HCT116 (cell line): ENCODE measurements at regions not wholly inside any gene's neighbourhood (a gene's known extent, or its start where the extent isn't known, plus 50 kb on each side); places are given as distances from the start of the nearest gene placed in this dataset.

ENCODE experiments used
- ATAC-seq: fragments of 200-7000 bp; cut with Tn5 transposase; 2 replicates; pipeline ENCODE4 v1.9.1; 2020; ENCODE audit warnings: mild to moderate bottlenecking, moderate library complexity
- BruUV-seq: library from RNA; stranded (reverse); fragments of 400-500 nt; replicated peaks from 2 replicates; lab custom pipeline; 2021; lab: Mats Ljungman, UMichigan
- CTCF ChIA-PET: fragments of 300-600 bp; sonication (Branson Sonifier 250); formaldehyde crosslinking; loops from one replicate; lab custom pipeline; 2021; ENCODE audit warnings: antibody characterized with exemption; lab: Charles Lee
- POLR2A ChIA-PET: fragments of 300-600, 350-600 bp; sonication (Branson Sonifier 250); formaldehyde crosslinking; loops from one replicate; lab custom pipeline; 2021; ENCODE audit warnings: antibody characterized with exemption; lab: Charles Lee
- RAD21 ChIA-PET, 2 experiments: fragments of 300-600 bp; sonication (Branson Sonifier 250); formaldehyde crosslinking; loops; one replicate each; lab custom pipeline; 2023; ENCODE audit warnings: low total read pairs in 2 of 2; ENCODE audit not compliant: uncharacterized antibody in 2 of 2, unreplicated experiment in 2 of 2, low non-redundant PET in 1 of 2; lab: Charles Lee
- DNase-seq: peaks from one replicate; pipeline ENCODE4 v3.0.0-alpha.2; 2010; ENCODE audit warnings: low read depth, low spot score
- H2AFZ ChIP-seq: fragments of 200-600 bp; shearing (Covaris generic), sonication (generic); 2 replicates; pipeline ENCODE4 v1.6.1; 2017; ENCODE audit warnings: low read depth, mixed run types, mixed read lengths, antibody characterized with exemption, low read length; ENCODE audit not compliant: poor library complexity, severe bottlenecking
- H3K27ac ChIP-seq: 2 replicates; pipeline ENCODE4 v1.5.1; 2012; ENCODE audit warnings: low read depth, low read length
- H3K27me3 ChIP-seq: fragments of 200-600 bp; sonication (generic); 2 replicates; pipeline ENCODE4 v1.6.1; 2016; ENCODE audit warnings: mixed run types, low read length, mixed read lengths; ENCODE audit not compliant: insufficient read depth
- H3K36me3 ChIP-seq, 2 experiments: fragments of 200-500 bp in 1 of 2; fragments of 200-600 bp in 1 of 2; sonication (Bioruptor generic) in 1 of 2; sonication (generic) in 1 of 2; 2 replicates each; pipeline versions ENCODE4 v1.5.1 to v1.6.1; 2014 to 2016; ENCODE audit warnings: low read length in 2 of 2, inconsistent platforms in 1 of 2, mixed read lengths in 1 of 2, mixed run types in 1 of 2; ENCODE audit not compliant: insufficient read depth in 2 of 2, control insufficient read depth in 1 of 2
- H3K4me1 ChIP-seq, 2 experiments: fragments of 200-600 bp in 1 of 2; sonication (generic) in 1 of 2; 2 replicates each; pipeline versions ENCODE4 v1.5.1 to v1.6.1; 2012 to 2017; ENCODE audit warnings: low read length in 2 of 2, inconsistent platforms in 1 of 2, mild to moderate bottlenecking in 1 of 2, mixed read lengths in 1 of 2, mixed run types in 1 of 2, moderate library complexity in 1 of 2; ENCODE audit not compliant: insufficient read depth in 2 of 2, control insufficient read depth in 1 of 2
- H3K4me2 ChIP-seq: fragments of 200-600 bp; sonication (generic); 2 replicates; pipeline ENCODE4 v1.6.1; 2017; ENCODE audit warnings: mixed run types, low read length, mixed read lengths
- H3K4me3 ChIP-seq, 2 experiments: fragments of 200-600 bp in 1 of 2; sonication (generic) in 1 of 2; replicated peaks in 1 of 2; 2 replicates each; pipeline ENCODE4 v1.5.1; 2011 to 2016; ENCODE audit warnings: low read length in 2 of 2, control low read depth in 1 of 2, low read depth in 1 of 2, mild to moderate bottlenecking in 1 of 2, mixed read lengths in 1 of 2, mixed run types in 1 of 2
- H3K79me2 ChIP-seq: fragments of 200-600 bp; sonication (generic); 2 replicates; pipeline ENCODE4 v1.6.1; 2017; ENCODE audit warnings: mild to moderate bottlenecking, mixed run types, low read length, moderate library complexity, mixed read lengths; ENCODE audit not compliant: insufficient read depth
- H3K9ac ChIP-seq: fragments of 200-600 bp; sonication (generic); 2 replicates; pipeline ENCODE4 v1.6.1; 2016; ENCODE audit warnings: low read length, mixed read lengths
- H3K9me2 ChIP-seq: fragments of 200-600 bp; sonication (generic), shearing (Covaris generic); 2 replicates; pipeline ENCODE4 v1.6.1; 2017; ENCODE audit warnings: mixed run types, mild to moderate bottlenecking, moderate library complexity; ENCODE audit not compliant: insufficient read depth
- H3K9me3 ChIP-seq, 2 experiments: fragments of 200-500 bp in 1 of 2; fragments of 200-600 bp in 1 of 2; sonication (Bioruptor generic) in 1 of 2; sonication (generic) in 1 of 2; 2 replicates each; pipeline ENCODE4 v1.6.1; 2014 to 2017; ENCODE audit warnings: low read length in 2 of 2, mixed read lengths in 2 of 2, inconsistent platforms in 1 of 2, low read depth in 1 of 2, mild to moderate bottlenecking in 1 of 2, mixed run types in 1 of 2, moderate library complexity in 1 of 2; ENCODE audit not compliant: control insufficient read depth in 1 of 2, insufficient read depth in 1 of 2
- H4K20me1 ChIP-seq: fragments of 200-600 bp; sonication (generic), shearing (Covaris generic); 2 replicates; pipeline ENCODE4 v1.6.1; 2017; ENCODE audit warnings: mixed run types, mild to moderate bottlenecking, moderate library complexity; ENCODE audit not compliant: insufficient read depth
- CBX3 ChIP-seq: IDR thresholded peaks from 2 replicates; pipeline ENCODE4 v1.6.1; 2012; ENCODE audit warnings: low read depth
- CEBPB ChIP-seq: IDR thresholded peaks from 2 replicates; pipeline ENCODE4 v1.6.1; 2012; ENCODE audit warnings: low read depth
- EGR1 ChIP-seq: IDR thresholded peaks from 2 replicates; pipeline ENCODE4 v1.6.1; 2012; ENCODE audit warnings: low read depth
- ELF1 ChIP-seq: IDR thresholded peaks from 2 replicates; pipeline ENCODE4 v1.6.1; 2012; ENCODE audit warnings: low read depth, borderline replicate concordance
- EZH2 ChIP-seq: fragments of 200-600 bp; sonication (generic); IDR thresholded peaks from 2 replicates; pipeline ENCODE4 v1.6.1; 2017; ENCODE audit warnings: antibody characterized with exemption, mixed run types
- EZH2phosphoT487 ChIP-seq: fragments of 200-600 bp; IDR thresholded peaks from 2 replicates; pipeline ENCODE4 v1.6.1; 2018; ENCODE audit warnings: antibody characterized with exemption, borderline replicate concordance
- POLR2A ChIP-seq: IDR thresholded peaks from 2 replicates; pipeline ENCODE4 v1.7.0; 2011; ENCODE audit warnings: borderline replicate concordance; ENCODE audit not compliant: insufficient read depth, insufficient read length; ENCODE audit errors: extremely low read depth
- POLR2AphosphoS5 ChIP-seq: IDR thresholded peaks from 2 replicates; pipeline ENCODE4 v1.6.1; 2011; ENCODE audit warnings: mild to moderate bottlenecking, low read depth, low read length, moderate library complexity
- SIN3A ChIP-seq: IDR thresholded peaks from 2 replicates; pipeline ENCODE4 v1.6.1; 2012; ENCODE audit warnings: low read depth
- ZFX ChIP-seq: fragments of 450-650 bp; IDR thresholded peaks from 2 replicates; pipeline ENCODE4 v1.6.1; 2017
- ZNF274 ChIP-seq: fragments of 200-500 bp; sonication (Bioruptor generic); IDR thresholded peaks from 2 replicates; pipeline ENCODE4 v1.6.1; 2014; ENCODE audit warnings: mild to moderate bottlenecking, low read depth, low read length, inconsistent platforms
- intact Hi-C: fragments of 100-400 bp; cut with micrococcal nuclease; formaldehyde crosslinking; loops from 2 replicates; pipeline ENCODE4 v1.10.0; 2022
- TF ChIP-seq, protein P1 (sequence below): IDR thresholded peaks from 2 replicates; pipeline ENCODE4 v1.6.1; 2011; ENCODE audit warnings: mild to moderate bottlenecking, low read length, moderate library complexity; ENCODE audit not compliant: insufficient replicate concordance; ENCODE audit errors: extremely low read depth
- TF ChIP-seq, protein P2 (sequence below): IDR thresholded peaks from 2 replicates; pipeline ENCODE4 v1.6.1; 2012; ENCODE audit warnings: low read depth
- TF ChIP-seq, protein P3 (sequence below): IDR thresholded peaks from 2 replicates; pipeline ENCODE4 v1.6.1; 2012

DNA sequence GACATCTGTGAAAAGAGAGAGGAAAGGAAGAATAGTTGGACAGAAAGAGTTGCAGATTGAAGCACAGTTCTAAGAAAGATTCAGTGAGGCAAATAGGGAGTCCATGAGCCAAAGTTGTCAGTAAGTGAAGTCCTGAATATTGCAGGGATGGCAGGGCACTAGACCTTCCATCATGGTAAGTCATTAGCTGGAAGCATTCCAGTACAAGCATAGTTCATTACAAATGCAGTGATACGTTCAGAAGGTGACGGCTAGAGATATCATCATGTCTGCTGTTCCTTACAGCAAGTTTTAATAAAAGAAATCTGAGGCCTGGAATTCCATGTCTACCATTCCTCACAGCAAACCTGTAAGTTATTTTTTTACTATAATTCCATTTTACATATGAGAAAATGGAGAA lies 720.1 kb downstream of the GBE1 start (continued):
- TF ChIP-seq, protein P1, sequence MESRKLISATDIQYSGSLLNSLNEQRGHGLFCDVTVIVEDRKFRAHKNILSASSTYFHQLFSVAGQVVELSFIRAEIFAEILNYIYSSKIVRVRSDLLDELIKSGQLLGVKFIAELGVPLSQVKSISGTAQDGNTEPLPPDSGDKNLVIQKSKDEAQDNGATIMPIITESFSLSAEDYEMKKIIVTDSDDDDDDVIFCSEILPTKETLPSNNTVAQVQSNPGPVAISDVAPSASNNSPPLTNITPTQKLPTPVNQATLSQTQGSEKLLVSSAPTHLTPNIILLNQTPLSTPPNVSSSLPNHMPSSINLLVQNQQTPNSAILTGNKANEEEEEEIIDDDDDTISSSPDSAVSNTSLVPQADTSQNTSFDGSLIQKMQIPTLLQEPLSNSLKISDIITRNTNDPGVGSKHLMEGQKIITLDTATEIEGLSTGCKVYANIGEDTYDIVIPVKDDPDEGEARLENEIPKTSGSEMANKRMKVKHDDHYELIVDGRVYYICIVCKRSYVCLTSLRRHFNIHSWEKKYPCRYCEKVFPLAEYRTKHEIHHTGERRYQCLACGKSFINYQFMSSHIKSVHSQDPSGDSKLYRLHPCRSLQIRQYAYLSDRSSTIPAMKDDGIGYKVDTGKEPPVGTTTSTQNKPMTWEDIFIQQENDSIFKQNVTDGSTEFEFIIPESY: no peak
- no peak for TF ChIP-seq ELF1

DNA sequence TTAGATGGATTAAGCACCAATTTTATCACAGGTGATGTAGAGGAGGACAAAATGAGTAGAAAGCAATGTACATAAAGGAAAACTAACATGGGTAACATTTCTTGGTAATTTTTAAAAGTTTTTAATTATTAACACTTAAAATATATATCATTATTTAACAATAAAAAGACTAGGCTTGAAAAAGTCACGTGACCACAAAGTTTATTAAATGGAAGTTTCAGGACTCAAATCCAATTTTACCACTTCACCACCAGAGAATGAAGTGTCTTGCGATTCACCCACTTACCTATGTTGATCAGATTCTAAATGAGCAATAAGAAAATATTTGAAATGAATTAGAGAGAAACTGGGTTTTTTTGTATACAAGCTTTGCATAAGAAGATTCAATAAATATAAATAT lies 721.3 kb downstream of the GBE1 start:
- Histone ChIP-seq H3K9ac (no peak overlapping the region), H3K4me3 (no peak overlapping the region), H3K27me3 (no peaks in the 10 kb centered on the region), H3K9me3 (peaks cover 9 to 16% of the 10 kb centered on the region in 2 experiments; a peak in 2 of 4 replicates), H3K4me1 (no peaks in the 10 kb centered on the region), H3K4me2 (no peak overlapping the region), H2AFZ (no peak overlapping the region), H4K20me1 (no peaks in the 10 kb centered on the region), H3K27ac (no peak overlapping the region), H3K9me2 (no peaks in the 10 kb centered on the region), H3K36me3 (no peaks in the 10 kb centered on the region; a peak in 1 of 4 replicates), H3K79me2 (no peaks in the 10 kb centered on the region)
- RAD21 ChIA-PET: no interaction called here
- POLR2A ChIA-PET: no interaction called here
- CTCF ChIA-PET: no interaction called here
- BruUV-seq: no TSS peak
- intact Hi-C loops: no loop called here
- no peak for DNase-seq
- no peak for ATAC-seq
- TF ChIP-seq POLR2AphosphoS5 (no peak), EZH2phosphoT487 (no peak), ZNF274 (no peak), POLR2A (no peak), CBX3 (no peak), ZFX (no peak), EZH2 (no peak), SIN3A (no peak), CEBPB (no peak), EGR1 (no peak)
- TF ChIP-seq, protein P2, sequence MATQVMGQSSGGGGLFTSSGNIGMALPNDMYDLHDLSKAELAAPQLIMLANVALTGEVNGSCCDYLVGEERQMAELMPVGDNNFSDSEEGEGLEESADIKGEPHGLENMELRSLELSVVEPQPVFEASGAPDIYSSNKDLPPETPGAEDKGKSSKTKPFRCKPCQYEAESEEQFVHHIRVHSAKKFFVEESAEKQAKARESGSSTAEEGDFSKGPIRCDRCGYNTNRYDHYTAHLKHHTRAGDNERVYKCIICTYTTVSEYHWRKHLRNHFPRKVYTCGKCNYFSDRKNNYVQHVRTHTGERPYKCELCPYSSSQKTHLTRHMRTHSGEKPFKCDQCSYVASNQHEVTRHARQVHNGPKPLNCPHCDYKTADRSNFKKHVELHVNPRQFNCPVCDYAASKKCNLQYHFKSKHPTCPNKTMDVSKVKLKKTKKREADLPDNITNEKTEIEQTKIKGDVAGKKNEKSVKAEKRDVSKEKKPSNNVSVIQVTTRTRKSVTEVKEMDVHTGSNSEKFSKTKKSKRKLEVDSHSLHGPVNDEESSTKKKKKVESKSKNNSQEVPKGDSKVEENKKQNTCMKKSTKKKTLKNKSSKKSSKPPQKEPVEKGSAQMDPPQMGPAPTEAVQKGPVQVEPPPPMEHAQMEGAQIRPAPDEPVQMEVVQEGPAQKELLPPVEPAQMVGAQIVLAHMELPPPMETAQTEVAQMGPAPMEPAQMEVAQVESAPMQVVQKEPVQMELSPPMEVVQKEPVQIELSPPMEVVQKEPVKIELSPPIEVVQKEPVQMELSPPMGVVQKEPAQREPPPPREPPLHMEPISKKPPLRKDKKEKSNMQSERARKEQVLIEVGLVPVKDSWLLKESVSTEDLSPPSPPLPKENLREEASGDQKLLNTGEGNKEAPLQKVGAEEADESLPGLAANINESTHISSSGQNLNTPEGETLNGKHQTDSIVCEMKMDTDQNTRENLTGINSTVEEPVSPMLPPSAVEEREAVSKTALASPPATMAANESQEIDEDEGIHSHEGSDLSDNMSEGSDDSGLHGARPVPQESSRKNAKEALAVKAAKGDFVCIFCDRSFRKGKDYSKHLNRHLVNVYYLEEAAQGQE: no peak
- TF ChIP-seq, protein P3, sequence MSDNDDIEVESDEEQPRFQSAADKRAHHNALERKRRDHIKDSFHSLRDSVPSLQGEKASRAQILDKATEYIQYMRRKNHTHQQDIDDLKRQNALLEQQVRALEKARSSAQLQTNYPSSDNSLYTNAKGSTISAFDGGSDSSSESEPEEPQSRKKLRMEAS: no peak
